ENCODE measurements at regions not wholly inside any gene's neighbourhood (a gene's known extent, or its start where the extent isn't known, plus 50 kb on each side); places are given as distances from the start of the nearest gene placed in this dataset.

DNA sequence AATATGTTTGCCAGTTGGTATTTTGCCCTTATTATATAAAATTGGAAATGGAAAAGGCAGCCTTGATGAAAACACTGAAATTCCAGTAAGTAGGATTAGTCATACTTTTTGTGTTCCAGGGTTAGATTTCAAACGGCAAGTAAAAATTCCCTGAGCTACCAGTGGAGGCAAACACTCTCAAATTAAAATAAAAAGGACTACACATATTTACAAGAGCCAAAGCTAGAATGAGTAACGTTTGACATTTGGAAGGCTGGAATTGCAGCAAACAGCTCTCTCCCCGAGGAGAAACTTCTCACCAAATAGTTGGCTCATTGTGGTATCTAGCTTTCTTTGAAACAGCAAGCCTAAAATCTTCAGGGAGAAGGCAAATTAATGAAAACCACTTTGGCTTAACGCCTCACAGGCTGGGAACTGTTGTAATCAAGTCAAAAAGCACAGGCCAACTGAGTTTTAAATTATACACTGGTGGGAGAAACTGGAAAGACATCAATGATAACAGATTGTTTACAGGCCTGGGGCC, 288.4 kb downstream of the SNX13 start:
- H3K27ac ChIP-seq (ENCODE audit: low read depth, low read length), result no peak overlapping the region
- no peaks in the 10 kb centered on the region for H3K27me3 ChIP-seq (ENCODE audit: control insufficient read depth in 1 of 2, insufficient read depth in 2 of 2, low read length in 2 of 2)
- no peak overlapping the region for H3K9ac ChIP-seq (ENCODE audit: low read depth in 1 of 2, low read length in 2 of 2)
- no peaks in the 10 kb centered on the region for H3K9me3 ChIP-seq (ENCODE audit: control insufficient read depth in 1 of 2, low read length in 2 of 2)
- no peak overlapping the region for H3K4me3 ChIP-seq (ENCODE audit: low read depth in 1 of 2, low read length in 2 of 2)
- H3K4me1 ChIP-seq (ENCODE audit: control insufficient read depth in 1 of 2, insufficient read depth in 2 of 2, low read length in 2 of 2), result peaks cover 0 to 7% of the 10 kb centered on the region in 2 donors
- no peaks in the 10 kb centered on the region for H3K36me3 ChIP-seq (ENCODE audit: control insufficient read depth in 1 of 2, insufficient read depth in 2 of 2, low read length in 2 of 2)

DNA sequence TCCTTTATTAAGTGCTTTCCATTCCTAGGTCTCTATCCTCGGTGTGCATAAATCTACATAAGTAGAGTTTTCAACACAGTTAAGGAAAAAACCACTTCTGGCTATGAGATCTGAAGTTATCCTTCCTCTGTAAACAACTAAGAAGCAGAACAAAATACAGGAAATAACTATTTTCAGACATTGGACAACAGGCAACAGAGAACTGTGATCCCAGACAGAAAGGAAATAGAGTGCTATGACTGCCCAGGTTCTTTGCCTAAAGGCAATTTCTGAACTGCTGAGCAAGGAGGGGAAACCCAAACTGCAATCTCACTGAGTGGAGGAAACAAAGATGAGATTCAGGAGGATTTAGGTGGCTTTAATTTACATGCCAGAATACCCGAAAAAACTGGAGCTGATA, 285.4 kb downstream of the SNX13 start:
- Histone ChIP-seq H3K4me1 (ENCODE audit: control insufficient read depth in 1 of 2, insufficient read depth in 2 of 2, low read length in 2 of 2) (no peaks in the 10 kb centered on the region), H3K9ac (ENCODE audit: low read depth in 1 of 2, low read length in 2 of 2) (no peak overlapping the region), H3K36me3 (ENCODE audit: control insufficient read depth in 1 of 2, insufficient read depth in 2 of 2, low read length in 2 of 2) (no peaks in the 10 kb centered on the region), H3K9me3 (ENCODE audit: control insufficient read depth in 1 of 2, low read length in 2 of 2) (no peaks in the 10 kb centered on the region), H3K27me3 (ENCODE audit: control insufficient read depth in 1 of 2, insufficient read depth in 2 of 2, low read length in 2 of 2) (no peaks in the 10 kb centered on the region), H3K27ac (ENCODE audit: low read depth, low read length) (no peak overlapping the region), H3K4me3 (ENCODE audit: low read depth in 1 of 2, low read length in 2 of 2) (no peak overlapping the region)

DNA sequence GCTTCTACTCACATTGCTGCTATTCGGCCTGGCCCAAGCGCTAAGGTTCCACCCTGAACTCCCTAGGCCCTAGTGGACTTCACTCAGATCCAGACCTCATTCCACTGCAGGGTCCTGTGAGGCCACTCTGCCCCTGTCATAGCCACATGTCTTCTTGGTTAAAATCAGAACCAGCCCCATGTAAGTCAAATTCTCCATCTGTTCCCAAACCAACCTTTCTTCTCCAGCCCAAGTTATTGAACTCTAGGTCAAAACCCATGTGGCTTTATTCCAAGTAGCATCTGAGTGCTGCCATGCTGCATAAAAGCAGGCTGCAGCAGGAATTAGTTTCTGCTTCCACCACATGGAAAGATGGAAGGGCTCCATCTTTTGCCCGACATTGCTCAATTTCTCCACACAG, 281.2 kb downstream of the SNX13 start:
- no peaks in the 10 kb centered on the region for H3K9me3 ChIP-seq (ENCODE audit: control insufficient read depth in 1 of 2, low read length in 2 of 2)
- no peak overlapping the region for H3K4me3 ChIP-seq (ENCODE audit: low read depth in 1 of 2, low read length in 2 of 2)
- no peaks in the 10 kb centered on the region for H3K27me3 ChIP-seq (ENCODE audit: control insufficient read depth in 1 of 2, insufficient read depth in 2 of 2, low read length in 2 of 2)
- H3K4me1 ChIP-seq (ENCODE audit: control insufficient read depth in 1 of 2, insufficient read depth in 2 of 2, low read length in 2 of 2), result no peaks in the 10 kb centered on the region
- no peak overlapping the region for H3K27ac ChIP-seq (ENCODE audit: low read depth, low read length)
- no peak overlapping the region for H3K9ac ChIP-seq (ENCODE audit: low read depth in 1 of 2, low read length in 2 of 2)
- H3K36me3 ChIP-seq (ENCODE audit: control insufficient read depth in 1 of 2, insufficient read depth in 2 of 2, low read length in 2 of 2), result no peaks in the 10 kb centered on the region

DNA sequence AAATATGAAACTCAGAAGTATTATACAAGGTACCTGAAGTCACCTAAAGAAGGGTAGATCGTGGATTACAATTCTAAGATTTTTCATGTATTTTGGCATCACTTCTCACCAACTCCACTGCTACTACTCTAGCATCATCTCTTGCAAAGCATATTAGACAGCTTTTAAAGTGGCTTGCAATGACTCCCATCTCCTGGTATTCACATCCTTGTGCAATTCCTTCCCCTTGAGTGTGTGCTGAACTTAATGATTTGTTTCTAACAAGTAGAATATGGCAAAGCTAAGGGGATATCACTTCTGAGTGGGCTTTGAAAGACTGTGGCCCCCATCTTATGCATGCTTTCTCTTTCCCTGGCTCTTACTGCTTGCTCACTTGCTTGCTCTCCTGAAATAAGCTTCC, 280.2 kb downstream of the SNX13 start:
- no peaks in the 10 kb centered on the region for H3K9me3 ChIP-seq (ENCODE audit: control insufficient read depth in 1 of 2, low read length in 2 of 2)
- no peak overlapping the region for H3K4me3 ChIP-seq (ENCODE audit: low read depth in 1 of 2, low read length in 2 of 2)
- H3K27me3 ChIP-seq (ENCODE audit: control insufficient read depth in 1 of 2, insufficient read depth in 2 of 2, low read length in 2 of 2), result no peaks in the 10 kb centered on the region
- H3K9ac ChIP-seq (ENCODE audit: low read depth in 1 of 2, low read length in 2 of 2), result no peak overlapping the region
- no peaks in the 10 kb centered on the region for H3K36me3 ChIP-seq (ENCODE audit: control insufficient read depth in 1 of 2, insufficient read depth in 2 of 2, low read length in 2 of 2)
- no peaks in the 10 kb centered on the region for H3K4me1 ChIP-seq (ENCODE audit: control insufficient read depth in 1 of 2, insufficient read depth in 2 of 2, low read length in 2 of 2)
- no peak overlapping the region for H3K27ac ChIP-seq (ENCODE audit: low read depth, low read length)

DNA sequence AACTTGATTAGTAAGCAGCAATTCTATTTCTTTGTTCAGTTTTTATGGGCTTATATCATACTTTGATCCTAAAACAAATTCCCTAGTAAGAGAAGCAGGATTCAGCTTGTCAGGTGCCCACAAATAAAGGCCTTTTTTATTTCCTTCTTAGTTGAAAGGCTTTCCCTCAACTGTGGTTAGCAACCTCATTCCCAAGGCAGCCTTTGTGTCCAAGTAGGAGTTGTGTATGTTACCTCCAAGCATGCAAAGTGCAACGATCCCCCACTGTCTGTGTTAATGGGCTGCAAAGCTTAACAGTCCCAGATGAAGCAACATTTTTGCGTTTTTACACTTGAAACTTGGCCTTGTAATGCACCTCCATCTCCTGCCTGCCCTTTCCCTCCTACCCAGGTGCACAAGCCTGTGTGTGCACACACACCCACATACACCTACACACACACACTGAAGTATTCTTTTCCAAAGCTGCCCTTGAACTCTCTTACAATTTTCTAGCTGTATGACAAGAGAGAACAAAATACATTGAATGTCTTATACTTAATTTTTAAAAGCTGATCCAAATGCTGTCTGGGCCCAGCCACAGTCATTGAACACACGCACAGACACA, 278.2 kb downstream of the SNX13 start:
- no peaks in the 10 kb centered on the region for H3K36me3 ChIP-seq (ENCODE audit: control insufficient read depth in 1 of 2, insufficient read depth in 2 of 2, low read length in 2 of 2)
- no peak overlapping the region for H3K9ac ChIP-seq (ENCODE audit: low read depth in 1 of 2, low read length in 2 of 2)
- no peak overlapping the region for H3K4me3 ChIP-seq (ENCODE audit: low read depth in 1 of 2, low read length in 2 of 2)
- no peaks in the 10 kb centered on the region for H3K9me3 ChIP-seq (ENCODE audit: control insufficient read depth in 1 of 2, low read length in 2 of 2)
- H3K27me3 ChIP-seq (ENCODE audit: control insufficient read depth in 1 of 2, insufficient read depth in 2 of 2, low read length in 2 of 2), result no peaks in the 10 kb centered on the region
- H3K27ac ChIP-seq (ENCODE audit: low read depth, low read length), result no peak overlapping the region
- no peaks in the 10 kb centered on the region for H3K4me1 ChIP-seq (ENCODE audit: control insufficient read depth in 1 of 2, insufficient read depth in 2 of 2, low read length in 2 of 2)

DNA sequence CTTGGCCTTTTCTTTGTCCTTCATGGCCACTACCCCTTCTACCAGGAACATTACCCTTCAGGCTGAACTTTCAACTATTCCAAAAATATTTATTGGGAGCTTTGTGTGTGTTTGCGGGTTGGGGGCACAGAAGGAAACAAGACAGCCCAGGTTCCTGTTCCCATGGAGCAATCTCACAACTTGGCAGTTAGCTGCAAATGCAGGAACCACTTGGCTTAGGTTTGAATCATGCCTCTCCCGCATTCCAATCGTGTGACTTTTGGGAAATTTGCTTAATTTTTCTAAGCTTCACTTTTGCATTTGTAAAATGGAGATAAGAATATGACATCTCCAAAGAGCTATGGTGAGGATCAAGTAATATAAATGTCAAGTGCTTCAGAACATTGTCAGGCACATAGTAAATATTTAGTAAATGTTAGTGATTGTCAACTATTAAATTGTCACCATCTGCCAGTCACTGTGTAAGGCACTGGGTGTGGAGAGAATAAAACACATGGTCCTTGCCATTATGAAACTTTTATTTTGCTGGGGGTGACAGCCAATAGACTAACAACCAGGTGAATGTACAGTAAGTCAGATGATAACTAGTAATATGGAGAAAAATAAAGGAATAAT, 277.1 kb downstream of the SNX13 start:
- no peak overlapping the region for H3K9ac ChIP-seq (ENCODE audit: low read depth in 1 of 2, low read length in 2 of 2)

DNA sequence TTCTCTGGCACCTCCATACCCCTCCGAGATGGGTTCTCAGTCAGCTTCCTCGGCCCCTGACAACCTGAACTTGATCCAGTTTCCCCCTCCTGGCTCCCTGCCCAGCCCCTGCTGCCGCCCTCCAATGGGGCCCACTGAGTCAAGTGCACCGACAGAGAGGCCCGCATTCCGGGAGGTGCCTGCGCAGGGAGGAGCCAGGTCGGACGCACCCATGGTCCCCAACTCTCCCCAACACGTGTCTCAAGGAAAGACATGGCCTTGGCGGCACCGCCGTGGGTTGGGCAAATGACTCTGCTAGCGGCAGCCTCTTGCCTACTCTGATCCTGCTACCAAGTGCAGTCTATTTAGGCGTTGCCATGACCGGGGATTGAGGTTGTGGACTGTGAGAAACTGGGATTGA, 275.3 kb downstream of the SNX13 start:
- no peaks in the 10 kb centered on the region for H3K36me3 ChIP-seq (ENCODE audit: control insufficient read depth in 1 of 2, insufficient read depth in 2 of 2, low read length in 2 of 2)
- H3K9me3 ChIP-seq (ENCODE audit: control insufficient read depth in 1 of 2, low read length in 2 of 2), result no peaks in the 10 kb centered on the region
- no peaks in the 10 kb centered on the region for H3K4me1 ChIP-seq (ENCODE audit: control insufficient read depth in 1 of 2, insufficient read depth in 2 of 2, low read length in 2 of 2)
- H3K27me3 ChIP-seq (ENCODE audit: control insufficient read depth in 1 of 2, insufficient read depth in 2 of 2, low read length in 2 of 2), result no peaks in the 10 kb centered on the region
- H3K27ac ChIP-seq (ENCODE audit: low read depth, low read length), result no peak overlapping the region
- no peak overlapping the region for H3K9ac ChIP-seq (ENCODE audit: low read depth in 1 of 2, low read length in 2 of 2)
- no peak overlapping the region for H3K4me3 ChIP-seq (ENCODE audit: low read depth in 1 of 2, low read length in 2 of 2)

More for the DNA sequence above, 277.1 kb downstream of the SNX13 start:
- H3K9me3 ChIP-seq (ENCODE audit: control insufficient read depth in 1 of 2, low read length in 2 of 2), result no peaks in the 10 kb centered on the region
- H3K4me1 ChIP-seq (ENCODE audit: control insufficient read depth in 1 of 2, insufficient read depth in 2 of 2, low read length in 2 of 2), result no peaks in the 10 kb centered on the region
- no peaks in the 10 kb centered on the region for H3K36me3 ChIP-seq (ENCODE audit: control insufficient read depth in 1 of 2, insufficient read depth in 2 of 2, low read length in 2 of 2)
- no peak overlapping the region for H3K27ac ChIP-seq (ENCODE audit: low read depth, low read length)
- H3K4me3 ChIP-seq (ENCODE audit: low read depth in 1 of 2, low read length in 2 of 2), result no peak overlapping the region
- H3K27me3 ChIP-seq (ENCODE audit: control insufficient read depth in 1 of 2, insufficient read depth in 2 of 2, low read length in 2 of 2), result no peaks in the 10 kb centered on the region

DNA sequence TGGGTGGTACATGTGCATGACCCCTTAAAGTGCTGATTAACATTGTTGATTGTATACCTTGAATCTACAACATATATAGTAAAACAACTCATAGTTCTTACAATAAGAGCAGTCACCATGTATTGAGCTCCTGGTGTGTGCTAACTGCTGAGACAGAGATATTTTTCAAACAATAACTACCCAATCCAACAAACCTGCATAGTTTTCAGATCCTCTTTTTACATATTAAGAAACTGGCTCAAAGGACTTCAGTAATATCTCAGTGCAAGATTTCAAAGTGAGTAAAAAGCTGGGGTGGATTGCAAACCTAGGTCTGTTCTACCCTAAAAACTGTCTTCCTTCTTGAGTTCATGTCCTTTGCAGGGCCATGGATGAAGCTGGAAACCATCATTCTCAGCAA, 272.2 kb downstream of the SNX13 start:
- Histone ChIP-seq H3K27ac (ENCODE audit: low read depth, low read length) (no peak overlapping the region), H3K27me3 (ENCODE audit: control insufficient read depth in 1 of 2, insufficient read depth in 2 of 2, low read length in 2 of 2) (no peaks in the 10 kb centered on the region), H3K4me1 (ENCODE audit: control insufficient read depth in 1 of 2, insufficient read depth in 2 of 2, low read length in 2 of 2) (no peaks in the 10 kb centered on the region), H3K9ac (ENCODE audit: low read depth in 1 of 2, low read length in 2 of 2) (no peak overlapping the region), H3K36me3 (ENCODE audit: control insufficient read depth in 1 of 2, insufficient read depth in 2 of 2, low read length in 2 of 2) (no peaks in the 10 kb centered on the region), H3K4me3 (ENCODE audit: low read depth in 1 of 2, low read length in 2 of 2) (no peak overlapping the region), H3K9me3 (ENCODE audit: control insufficient read depth in 1 of 2, low read length in 2 of 2) (no peaks in the 10 kb centered on the region)

DNA sequence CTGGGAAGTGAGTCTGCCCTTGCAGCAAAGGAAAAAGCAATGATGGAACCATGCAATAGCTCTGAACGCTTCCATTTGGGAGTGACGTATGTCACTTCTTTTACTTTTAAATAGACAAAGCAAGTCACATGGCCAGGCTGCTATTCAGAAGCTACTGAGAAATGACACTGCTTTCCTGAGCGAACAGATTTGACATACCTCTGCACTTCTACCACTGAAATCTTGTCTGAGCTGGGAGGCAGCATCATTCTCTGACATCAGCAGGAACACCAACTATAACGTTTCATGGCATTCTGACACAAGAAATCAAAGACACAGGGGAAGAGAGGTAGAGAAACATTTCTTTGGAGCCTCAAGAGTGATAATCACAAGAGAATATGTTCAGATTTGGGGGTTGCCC, 271.1 kb downstream of the SNX13 start:
- no peak overlapping the region for H3K4me3 ChIP-seq (ENCODE audit: low read depth in 1 of 2, low read length in 2 of 2)
- no peaks in the 10 kb centered on the region for H3K4me1 ChIP-seq (ENCODE audit: control insufficient read depth in 1 of 2, insufficient read depth in 2 of 2, low read length in 2 of 2)
- no peaks in the 10 kb centered on the region for H3K9me3 ChIP-seq (ENCODE audit: control insufficient read depth in 1 of 2, low read length in 2 of 2)
- H3K27me3 ChIP-seq (ENCODE audit: control insufficient read depth in 1 of 2, insufficient read depth in 2 of 2, low read length in 2 of 2), result no peaks in the 10 kb centered on the region
- no peak overlapping the region for H3K27ac ChIP-seq (ENCODE audit: low read depth, low read length)
- no peaks in the 10 kb centered on the region for H3K36me3 ChIP-seq (ENCODE audit: control insufficient read depth in 1 of 2, insufficient read depth in 2 of 2, low read length in 2 of 2)
- no peak overlapping the region for H3K9ac ChIP-seq (ENCODE audit: low read depth in 1 of 2, low read length in 2 of 2)

DNA sequence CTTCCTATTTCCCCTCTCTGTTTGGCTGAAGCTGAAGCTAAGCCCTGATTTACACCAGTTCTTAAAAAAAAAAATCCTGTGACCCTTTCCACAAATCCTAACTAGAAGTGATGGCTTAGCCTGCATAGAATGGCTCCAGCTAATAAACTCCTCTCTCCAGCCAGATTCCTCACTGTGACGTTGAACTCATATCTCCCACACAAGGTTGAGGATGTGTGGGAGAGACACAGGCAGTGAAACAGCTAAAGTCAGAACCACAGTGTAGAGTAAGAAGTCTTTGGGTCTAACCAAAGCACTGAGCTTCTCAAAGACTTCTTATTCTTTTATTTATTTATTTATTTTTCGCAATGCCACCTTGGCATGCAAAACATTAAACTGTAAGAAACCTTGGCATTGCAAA, 268.3 kb downstream of the SNX13 start:
- no peaks in the 10 kb centered on the region for H3K27me3 ChIP-seq (ENCODE audit: control insufficient read depth in 1 of 2, insufficient read depth in 2 of 2, low read length in 2 of 2)
- no peaks in the 10 kb centered on the region for H3K4me1 ChIP-seq (ENCODE audit: control insufficient read depth in 1 of 2, insufficient read depth in 2 of 2, low read length in 2 of 2)
- H3K9ac ChIP-seq (ENCODE audit: low read depth in 1 of 2, low read length in 2 of 2), result no peak overlapping the region
- no peak overlapping the region for H3K4me3 ChIP-seq (ENCODE audit: low read depth in 1 of 2, low read length in 2 of 2)
- H3K36me3 ChIP-seq (ENCODE audit: control insufficient read depth in 1 of 2, insufficient read depth in 2 of 2, low read length in 2 of 2), result no peaks in the 10 kb centered on the region
- H3K27ac ChIP-seq (ENCODE audit: low read depth, low read length), result no peak overlapping the region
- no peaks in the 10 kb centered on the region for H3K9me3 ChIP-seq (ENCODE audit: control insufficient read depth in 1 of 2, low read length in 2 of 2)
